ENCODE measurements at regions not wholly inside any gene's neighbourhood (a gene's known extent, or its start where the extent isn't known, plus 50 kb on each side); places are given as distances from the start of the nearest gene placed in this dataset.

GRCh38 chr1:88089961-88090360, 594.1 kb upstream of the PKN2 start:
- WGBS, 2 donors, result 0 to 3% methylated on average over 1 of the region's 1 CpG
- no peaks in the 10 kb centered on the region for H3K36me3 ChIP-seq
- no peak for DNase-seq
- H3K4me1 ChIP-seq, result no peaks in the 10 kb centered on the region
- intact Hi-C loops (cut with DNase I), result no loop called here
- no peak overlapping the region for H3K27ac ChIP-seq
- TF ChIP-seq POLR2A (IDR thresholded peaks at IDR 0.05), result no peak
- TF ChIP-seq CTCF (IDR thresholded peaks at IDR 0.05), result no peak
- H3K27me3 ChIP-seq, result no peaks in the 10 kb centered on the region
- peaks cover 0 to 3% (median 1%) of the 10 kb centered on the region in 3 donors for H3K9me3 ChIP-seq
- H3K4me3 ChIP-seq, result no peak overlapping the region

DNA sequence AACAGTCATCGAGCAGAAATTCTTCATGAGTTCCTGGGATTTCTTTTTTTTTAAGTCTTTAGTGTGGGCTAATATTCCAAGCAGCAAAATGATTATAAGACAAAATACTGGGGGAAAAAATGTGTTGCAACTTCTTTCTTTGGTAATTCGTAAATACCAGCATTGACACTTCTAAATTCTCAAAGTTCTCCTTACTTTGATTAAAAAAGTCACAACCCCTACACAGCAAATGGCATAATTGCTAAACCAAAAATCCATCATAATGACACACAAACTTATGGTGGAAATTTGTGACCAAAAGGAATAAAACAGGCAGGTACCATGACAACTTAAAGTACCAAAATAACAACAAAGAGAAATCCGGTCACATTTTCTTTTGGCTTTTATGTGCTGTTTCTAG, 585.2 kb upstream of the PKN2 start:
- no peaks in the 10 kb centered on the region for H3K9me3 ChIP-seq
- H3K4me3 ChIP-seq, result no peak overlapping the region
- no peak for TF ChIP-seq CTCF (IDR thresholded peaks at IDR 0.05)
- no peak for TF ChIP-seq POLR2A (IDR thresholded peaks at IDR 0.05)
- H3K27me3 ChIP-seq, result no peaks in the 10 kb centered on the region
- no peaks in the 10 kb centered on the region for H3K36me3 ChIP-seq
- DNase-seq, result no peak
- 66 to 70% methylated on average over 3 of the region's 3 CpGs for WGBS, 2 donors
- intact Hi-C loops (cut with DNase I), result no loop called here
- H3K4me1 ChIP-seq, result no peaks in the 10 kb centered on the region
- H3K27ac ChIP-seq, result no peak overlapping the region

DNA sequence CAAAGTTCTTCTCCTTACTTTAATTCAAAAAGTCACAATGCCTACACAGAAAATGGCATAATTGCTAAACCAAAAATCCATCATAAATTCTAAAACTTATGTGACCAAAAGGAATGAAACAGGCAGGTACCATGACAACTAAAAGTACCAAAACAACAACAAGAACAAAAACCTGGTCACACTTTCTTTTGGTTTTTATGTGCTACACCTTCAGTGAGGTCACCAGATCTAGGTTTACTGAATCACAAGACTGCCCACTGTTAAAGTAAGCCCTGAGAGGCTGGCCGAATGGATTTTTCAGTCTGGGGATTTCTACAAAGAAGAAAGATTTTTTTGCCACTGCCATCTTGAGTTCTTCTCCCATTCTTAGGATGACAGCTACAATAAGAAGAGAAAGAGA, 583.0 kb upstream of the PKN2 start:
- Histone ChIP-seq H3K4me1 (no peaks in the 10 kb centered on the region), H3K9me3 (no peaks in the 10 kb centered on the region), H3K4me3 (no peak overlapping the region), H3K27ac (no peak overlapping the region), H3K27me3 (no peaks in the 10 kb centered on the region), H3K36me3 (no peaks in the 10 kb centered on the region)
- TF ChIP-seq CTCF (IDR thresholded peaks at IDR 0.05) (no peak), POLR2A (IDR thresholded peaks at IDR 0.05) (no peak)
- no peak for DNase-seq
- intact Hi-C loops (cut with DNase I), result no loop called here
- WGBS, 2 donors, result 80 to 93% methylated on average over 1 of the region's 1 CpG

GRCh38 chr1:88104236-88104635, 579.8 kb upstream of the PKN2 start:
- no peak overlapping the region for H3K27ac ChIP-seq
- TF ChIP-seq CTCF (IDR thresholded peaks at IDR 0.05) (no peak), POLR2A (IDR thresholded peaks at IDR 0.05) (no peak)
- no peak overlapping the region for H3K4me3 ChIP-seq
- no peak for DNase-seq
- intact Hi-C loops (cut with DNase I), result no loop called here
- no peaks in the 10 kb centered on the region for H3K27me3 ChIP-seq
- no peaks in the 10 kb centered on the region for H3K36me3 ChIP-seq
- H3K9me3 ChIP-seq, result no peaks in the 10 kb centered on the region
- 26 to 40% methylated on average over 1 of the region's 1 CpG for WGBS, 2 donors
- no peaks in the 10 kb centered on the region for H3K4me1 ChIP-seq

- Histone ChIP-seq H3K36me3 (no peaks in the 10 kb centered on the region), H3K4me3 (no peak overlapping the region), H3K4me1 (no peaks in the 10 kb centered on the region), H3K27ac (no peak overlapping the region), H3K27me3 (no peaks in the 10 kb centered on the region), H3K9me3 (no peaks in the 10 kb centered on the region)
- intact Hi-C loops (cut with DNase I), result no loop called here
- TF ChIP-seq CTCF (IDR thresholded peaks at IDR 0.05), result no peak
- TF ChIP-seq POLR2A (IDR thresholded peaks at IDR 0.05), result no peak
- WGBS, 2 donors, result 79 to 82% methylated on average over 2 of the region's 2 CpGs
- DNase-seq, result no peak
Measured at GRCh38 chr1:88104886-88105285, 579.2 kb upstream of the PKN2 start.
